Psoas muscle (tissue), 7 donors: ENCODE measurements at regions not wholly inside any gene's neighbourhood (a gene's known extent, or its start where the extent isn't known, plus 50 kb on each side); places are given as distances from the start of the nearest gene placed in this dataset.

ENCODE experiments used
- ATAC-seq, 4 donors: fragments of 200-7000 bp; cut with Tn5 transposase; one replicate each; pipeline ENCODE4 v1.9.1; 2020; ENCODE audit warnings: moderate library complexity in 3 of 4, mild to moderate bottlenecking in 2 of 4
- DNase-seq, 2 donors: peaks; one replicate each; pipeline ENCODE4 v3.0.0-alpha.2; 2020
- H3K27ac ChIP-seq: fragments of 200-600 bp; one replicate; pipeline ENCODE4 v1.8.0; 2022
- H3K27me3 ChIP-seq, 3 donors: fragments of 200-600 bp in 1 of 3; one replicate each; pipeline versions ENCODE4 v1.6.1 to v1.8.0; 2013 to 2022; ENCODE audit warnings: low read length in 2 of 3, mild to moderate bottlenecking in 2 of 3, moderate library complexity in 1 of 3; ENCODE audit not compliant: insufficient read depth in 3 of 3
- H3K36me3 ChIP-seq, 2 donors: fragments of 200-600 bp in 1 of 2; one replicate each; pipeline versions ENCODE4 v1.6.1 to v1.8.0; 2013 to 2022; ENCODE audit warnings: low read depth in 1 of 2, mild to moderate bottlenecking in 1 of 2, moderate library complexity in 1 of 2; ENCODE audit not compliant: insufficient read depth in 1 of 2
- H3K4me1 ChIP-seq: fragments of 200-600 bp; one replicate; pipeline ENCODE4 v1.8.0; 2022
- H3K4me3 ChIP-seq: fragments of 200-600 bp; one replicate; pipeline ENCODE4 v1.8.0; 2022; ENCODE audit warnings: mild to moderate bottlenecking
- H3K9me3 ChIP-seq: fragments of 200-600 bp; one replicate; pipeline ENCODE4 v1.8.0; 2022
- CTCF ChIP-seq: fragments of 200-600 bp; IDR thresholded peaks from one replicate; pipeline ENCODE4 v1.8.0; 2022; ENCODE audit warnings: antibody characterized with exemption
- WGBS, 3 donors: extraction: QIAGEN DNeasy Blood & Tissue Kit; methylation state at CpG; one replicate each; pipeline versions ENCODE4 v1.1.6 to v1.1.7; 2013; 5-methylcytosine and 5-hydroxymethylcytosine counted together
- intact Hi-C, 2 donors: fragments of 100-400 bp; cut with DNase I; formaldehyde crosslinking; loops; one replicate each; pipeline versions ENCODE4 v1.11.0 to v1.14.2; 2022
- donor health status: healthy with polysubstance abuse.
- donor health status: DM: no; HTN: no; CAD: no; lungs with moderate emphysema.
- donor health status: Bipolar disorder and iron deficiency.
- donor health status: healthy.
- donor health status: DM: yes; HTN: yes; CAD: no.
- donor health status: DM: no; HTN: no; CAD: no.
- donor health status: DM: yes; HTN: yes; CAD: no.

- no peak for DNase-seq
- WGBS, 3 donors, result 45 to 52% (median 50%) methylated on average over 24 of the region's 24 CpGs
- H3K4me3 ChIP-seq, result no peak overlapping the region
- H3K4me1 ChIP-seq, result no peaks in the 10 kb centered on the region
- ATAC-seq, result no peak
- H3K27me3 ChIP-seq, result peaks cover 0 to 18% (median 2%) of the 10 kb centered on the region in 3 donors
- no peak overlapping the region for H3K27ac ChIP-seq
- H3K36me3 ChIP-seq, result no peaks in the 10 kb centered on the region
- intact Hi-C loops, result no loop called here
- no peaks in the 10 kb centered on the region for H3K9me3 ChIP-seq
- no peak for TF ChIP-seq CTCF
These were observed 118.2 kb downstream of the FOXD2 start for GRCh38 chr1:47555841-47556560.

- ATAC-seq (no peak), DNase-seq (no peak)
- 87 to 91% (median 91%) methylated on average over 4 of the region's 4 CpGs for WGBS, 3 donors
- intact Hi-C loops, result no loop called here
- H3K27ac ChIP-seq, result no peak overlapping the region
- no peaks in the 10 kb centered on the region for H3K36me3 ChIP-seq
- H3K9me3 ChIP-seq, result no peaks in the 10 kb centered on the region
- H3K27me3 ChIP-seq, result peaks cover 0 to 18% (median 2%) of the 10 kb centered on the region in 3 donors
- H3K4me1 ChIP-seq, result no peaks in the 10 kb centered on the region
- no peak for TF ChIP-seq CTCF
- no peak overlapping the region for H3K4me3 ChIP-seq
These were observed 119.2 kb downstream of the FOXD2 start for GRCh38 chr1:47557066-47557465.

- Histone ChIP-seq H3K4me1 (no peaks in the 10 kb centered on the region), H3K36me3 (no peaks in the 10 kb centered on the region), H3K27ac (no peak overlapping the region), H3K27me3 (peaks cover 0 to 18% (median 2%) of the 10 kb centered on the region in 3 donors), H3K9me3 (no peaks in the 10 kb centered on the region), H3K4me3 (no peak overlapping the region)
- TF ChIP-seq CTCF, result no peak
- 56 to 63% (median 56%) methylated on average over 18 of the region's 18 CpGs for WGBS, 3 donors
- no peak for ATAC-seq
- intact Hi-C loops, result no loop called here
- DNase-seq, result no peak
These were observed 121.1 kb downstream of the FOXD2 start for GRCh38 chr1:47558601-47559593.

GRCh38 chr1:47559944-47560695 lies 122.3 kb downstream of the FOXD2 start:
- H3K9me3 ChIP-seq, result no peaks in the 10 kb centered on the region
- DNase-seq (no peak), ATAC-seq (no peak)
- intact Hi-C loops, result no loop called here
- TF ChIP-seq CTCF, result no peak
- no peak overlapping the region for H3K4me3 ChIP-seq
- H3K4me1 ChIP-seq, result no peaks in the 10 kb centered on the region
- peaks cover 0 to 16% (median 2%) of the 10 kb centered on the region in 3 donors for H3K27me3 ChIP-seq
- H3K27ac ChIP-seq, result no peak overlapping the region
- WGBS, 3 donors, result 57 to 66% (median 60%) methylated on average over 7 of the region's 7 CpGs
- no peaks in the 10 kb centered on the region for H3K36me3 ChIP-seq
